HEK293 (cell line): ENCODE measurements at regions not wholly inside any gene's neighbourhood (a gene's known extent, or its start where the extent isn't known, plus 50 kb on each side); places are given as distances from the start of the nearest gene placed in this dataset.

Experiments
- CTCF ChIA-PET: fragments of 350-600 bp; formaldehyde crosslinking; extraction: SDS; loops from one replicate; lab custom pipeline; 2021; ENCODE audit warnings: antibody characterized with exemption; lab: Yijun Ruan, JAX
- POLR2A ChIA-PET: fragments of 300-600 bp; formaldehyde crosslinking; extraction: SDS; loops from one replicate; lab custom pipeline; 2020; ENCODE audit warnings: antibody characterized with exemption, inconsistent platforms; lab: Yijun Ruan, JAX
- H3K27ac ChIP-seq: fragments of 200-500 bp; sonication (Bioruptor generic); 2 replicates; pipeline ENCODE4 v1.5.1; 2014; ENCODE audit warnings: low read depth, low read length, control low read depth, inconsistent platforms; ENCODE audit errors: extremely low read depth
- H3K36me3 ChIP-seq, 2 experiments: fragments of 200-500 bp in 1 of 2; sonication (Bioruptor generic) in 1 of 2; 1 replicate in 1 of 2; 2 replicates in 1 of 2; pipeline ENCODE4 v1.5.1; 2014 to 2017; ENCODE audit warnings: inconsistent platforms in 2 of 2, low read length in 2 of 2; ENCODE audit not compliant: control insufficient read depth in 2 of 2, insufficient read depth in 1 of 2
- H3K4me1 ChIP-seq: fragments of 200-500 bp; sonication (Bioruptor generic); 2 replicates; pipeline ENCODE4 v1.5.1; 2014; ENCODE audit warnings: mild to moderate bottlenecking, low read length, inconsistent platforms; ENCODE audit not compliant: control insufficient read depth, insufficient read depth
- H3K4me3 ChIP-seq: 2 replicates; pipeline ENCODE4 v1.5.1; 2011; ENCODE audit warnings: low read depth, mild to moderate bottlenecking, control low read depth, low read length, moderate library complexity
- H3K9me3 ChIP-seq: fragments of 200-500 bp; sonication (Bioruptor generic); 2 replicates; pipeline ENCODE4 v1.5.1; 2014; ENCODE audit warnings: low read depth, low read length, inconsistent platforms; ENCODE audit not compliant: control insufficient read depth, insufficient read depth
- GLI2 ChIP-seq: fragments of 450-650 bp; formaldehyde crosslinking; IDR thresholded peaks from 2 replicates; pipeline ENCODE4; 2017; ENCODE audit warnings: missing biosample characterization, missing genetic modification characterization, low read depth, borderline replicate concordance
- KLF16 ChIP-seq: fragments of 450-650 bp; formaldehyde crosslinking; IDR thresholded peaks from 2 replicates; pipeline ENCODE4 v1.5.1; 2017; ENCODE audit warnings: missing biosample characterization, missing genetic modification characterization
- MYNN ChIP-seq: fragments of 450-650 bp; formaldehyde crosslinking; IDR thresholded peaks from 2 replicates; pipeline ENCODE4 v1.5.1; 2016; ENCODE audit warnings: missing biosample characterization, missing genetic modification characterization, borderline replicate concordance
- MZF1 ChIP-seq: fragments of 450-650 bp; formaldehyde crosslinking; IDR thresholded peaks from 2 replicates; pipeline ENCODE4 v1.5.1; 2017; ENCODE audit warnings: missing biosample characterization, missing genetic modification characterization, borderline replicate concordance
- OVOL3 ChIP-seq: fragments of 450-650 bp; formaldehyde crosslinking; IDR thresholded peaks from 2 replicates; pipeline ENCODE4 v1.5.1; 2016; ENCODE audit warnings: missing biosample characterization, missing genetic modification characterization
- ZBTB17 ChIP-seq: fragments of 450-650 bp; formaldehyde crosslinking; IDR thresholded peaks from 2 replicates; pipeline ENCODE4 v1.5.1; 2016; ENCODE audit warnings: missing biosample characterization, missing genetic modification characterization
- ZEB2 ChIP-seq: fragments of 450-650 bp; formaldehyde crosslinking; IDR thresholded peaks from 2 replicates; pipeline ENCODE4 v1.5.1; 2016; ENCODE audit warnings: missing biosample characterization, missing genetic modification characterization
- ZNF133 ChIP-seq: fragments of 450-650 bp; formaldehyde crosslinking; IDR thresholded peaks from 2 replicates; pipeline ENCODE4 v1.5.1; 2016; ENCODE audit warnings: missing biosample characterization, missing genetic modification characterization
- ZNF214 ChIP-seq: fragments of 450-650 bp; formaldehyde crosslinking; IDR thresholded peaks from 2 replicates; pipeline ENCODE4 v1.5.1; 2017; ENCODE audit warnings: missing biosample characterization, mild to moderate bottlenecking, missing genetic modification characterization, borderline replicate concordance
- ZNF24 ChIP-seq: fragments of 450-650 bp; formaldehyde crosslinking; IDR thresholded peaks from 2 replicates; pipeline ENCODE4 v1.5.1; 2016; ENCODE audit warnings: missing biosample characterization, missing genetic modification characterization
- ZNF302 ChIP-seq: fragments of 450-650 bp; formaldehyde crosslinking; IDR thresholded peaks from 2 replicates; pipeline ENCODE4 v1.5.1; 2016; ENCODE audit warnings: missing biosample characterization, missing genetic modification characterization, low read depth
- ZNF341 ChIP-seq: fragments of 450-650 bp; formaldehyde crosslinking; IDR thresholded peaks from 2 replicates; pipeline ENCODE4; 2016; ENCODE audit warnings: low read depth, missing biosample characterization, missing genetic modification characterization
- ZNF354C ChIP-seq: fragments of 450-650 bp; formaldehyde crosslinking; IDR thresholded peaks from 2 replicates; pipeline ENCODE4 v1.5.1; 2016; ENCODE audit warnings: missing biosample characterization, missing genetic modification characterization, low read depth, borderline replicate concordance
- ZNF394 ChIP-seq: fragments of 450-650 bp; formaldehyde crosslinking; IDR thresholded peaks from 2 replicates; pipeline ENCODE4 v1.5.1; 2016; ENCODE audit warnings: missing biosample characterization, missing genetic modification characterization, mild to moderate bottlenecking, moderate library complexity, borderline replicate concordance
- TF ChIP-seq, protein P1 (sequence below): fragments of 450-650 bp; formaldehyde crosslinking; IDR thresholded peaks from 2 replicates; pipeline ENCODE4 v1.5.1; 2017; ENCODE audit warnings: missing biosample characterization, missing genetic modification characterization
- TF ChIP-seq, protein P2 (sequence below): fragments of 450-650 bp; formaldehyde crosslinking; IDR thresholded peaks from 2 replicates; pipeline ENCODE4 v1.5.1; 2016; ENCODE audit warnings: missing biosample characterization, missing genetic modification characterization
- TF ChIP-seq, protein P3 (sequence below): fragments of 450-650 bp; formaldehyde crosslinking; IDR thresholded peaks from 2 replicates; pipeline ENCODE4 v1.5.1; 2016; ENCODE audit warnings: missing biosample characterization, missing genetic modification characterization
- TF ChIP-seq, protein P4 (sequence below): fragments of 450-650 bp; formaldehyde crosslinking; IDR thresholded peaks from 2 replicates; pipeline ENCODE4 v1.5.1; 2016; ENCODE audit warnings: missing biosample characterization, missing genetic modification characterization
- TF ChIP-seq, protein P5 (sequence below): fragments of 450-650 bp; formaldehyde crosslinking; IDR thresholded peaks from 2 replicates; pipeline ENCODE4 v1.5.1; 2016; ENCODE audit warnings: missing biosample characterization, missing genetic modification characterization

DNA sequence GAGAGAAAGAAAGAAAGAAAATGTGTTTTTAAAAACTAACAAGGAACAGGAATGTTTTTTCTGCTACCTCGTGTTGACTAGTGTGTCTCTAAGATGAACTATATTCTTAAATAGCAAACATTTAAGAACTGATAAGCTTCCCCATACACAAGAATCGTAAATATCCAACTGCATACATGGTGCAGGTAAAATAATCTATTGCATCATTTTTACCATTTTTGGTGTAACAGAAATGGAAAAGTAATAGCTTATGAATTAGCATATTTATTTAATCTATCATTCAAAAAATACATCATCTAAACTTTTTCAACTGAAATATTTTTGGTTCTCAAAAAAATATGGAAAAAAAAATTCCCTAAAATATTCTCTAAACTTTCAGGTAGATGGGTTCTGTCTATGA is 59.7 kb upstream of the RAD23B start:
- H3K4me3 ChIP-seq = no peak overlapping the region
- TF ChIP-seq ZEB2 (tag by site-specific recombination) (no peak), ZNF133 (no peak), ZNF214 (no peak)
- TF ChIP-seq, protein P1, sequence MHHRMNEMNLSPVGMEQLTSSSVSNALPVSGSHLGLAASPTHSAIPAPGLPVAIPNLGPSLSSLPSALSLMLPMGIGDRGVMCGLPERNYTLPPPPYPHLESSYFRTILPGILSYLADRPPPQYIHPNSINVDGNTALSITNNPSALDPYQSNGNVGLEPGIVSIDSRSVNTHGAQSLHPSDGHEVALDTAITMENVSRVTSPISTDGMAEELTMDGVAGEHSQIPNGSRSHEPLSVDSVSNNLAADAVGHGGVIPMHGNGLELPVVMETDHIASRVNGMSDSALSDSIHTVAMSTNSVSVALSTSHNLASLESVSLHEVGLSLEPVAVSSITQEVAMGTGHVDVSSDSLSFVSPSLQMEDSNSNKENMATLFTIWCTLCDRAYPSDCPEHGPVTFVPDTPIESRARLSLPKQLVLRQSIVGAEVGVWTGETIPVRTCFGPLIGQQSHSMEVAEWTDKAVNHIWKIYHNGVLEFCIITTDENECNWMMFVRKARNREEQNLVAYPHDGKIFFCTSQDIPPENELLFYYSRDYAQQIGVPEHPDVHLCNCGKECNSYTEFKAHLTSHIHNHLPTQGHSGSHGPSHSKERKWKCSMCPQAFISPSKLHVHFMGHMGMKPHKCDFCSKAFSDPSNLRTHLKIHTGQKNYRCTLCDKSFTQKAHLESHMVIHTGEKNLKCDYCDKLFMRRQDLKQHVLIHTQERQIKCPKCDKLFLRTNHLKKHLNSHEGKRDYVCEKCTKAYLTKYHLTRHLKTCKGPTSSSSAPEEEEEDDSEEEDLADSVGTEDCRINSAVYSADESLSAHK (tag by site-specific recombination) = no peak
- TF ChIP-seq, all 188 proteins: peak for 0
- POLR2A ChIA-PET = no interaction called here
- CTCF ChIA-PET = interaction anchor here (0.6 to 0.9 kb wide), 4 partner anchors 76 to 1264 kb away, joined by 3 read pairs; no protein-coding TSS in a partner anchor
- Histone ChIP-seq H3K36me3 (no peaks in the 10 kb centered on the region), H3K4me1 (no peaks in the 10 kb centered on the region; the same call in 1 of the 2 replicates), H3K9me3 (no peaks in the 10 kb centered on the region), H3K27ac (no peak overlapping the region)

DNA sequence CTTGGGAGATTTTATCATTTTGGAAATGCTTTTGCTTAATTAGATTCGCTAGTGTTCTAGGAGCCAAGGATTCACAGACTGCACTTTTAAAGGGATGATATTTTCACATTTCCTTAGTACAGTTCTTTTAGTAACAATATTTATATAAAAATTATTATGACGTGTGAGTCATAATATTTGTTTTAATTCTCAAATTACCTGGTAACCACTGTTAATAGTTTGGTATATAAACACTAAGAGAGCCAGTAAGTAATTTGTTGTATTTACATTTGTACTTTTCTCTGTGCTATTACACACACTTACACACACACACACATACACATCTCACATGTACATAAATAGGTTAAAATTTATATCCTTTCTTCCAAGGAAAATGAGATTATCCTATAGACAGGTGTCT is 58.8 kb upstream of the RAD23B start:
- Histone ChIP-seq H3K36me3 (no peaks in the 10 kb centered on the region), H3K4me3 (no peak overlapping the region), H3K4me1 (no peaks in the 10 kb centered on the region; the same call in 1 of the 2 replicates), H3K9me3 (no peaks in the 10 kb centered on the region), H3K27ac (no peak overlapping the region)
- TF ChIP-seq ZNF354C (no peak), OVOL3 (tag by site-specific recombination) (no peak), ZBTB17 (tag by site-specific recombination) (no peak), MZF1 (tag by site-specific recombination) (no peak), ZNF302 (tag by site-specific recombination) (no peak)
- TF ChIP-seq, protein P2, sequence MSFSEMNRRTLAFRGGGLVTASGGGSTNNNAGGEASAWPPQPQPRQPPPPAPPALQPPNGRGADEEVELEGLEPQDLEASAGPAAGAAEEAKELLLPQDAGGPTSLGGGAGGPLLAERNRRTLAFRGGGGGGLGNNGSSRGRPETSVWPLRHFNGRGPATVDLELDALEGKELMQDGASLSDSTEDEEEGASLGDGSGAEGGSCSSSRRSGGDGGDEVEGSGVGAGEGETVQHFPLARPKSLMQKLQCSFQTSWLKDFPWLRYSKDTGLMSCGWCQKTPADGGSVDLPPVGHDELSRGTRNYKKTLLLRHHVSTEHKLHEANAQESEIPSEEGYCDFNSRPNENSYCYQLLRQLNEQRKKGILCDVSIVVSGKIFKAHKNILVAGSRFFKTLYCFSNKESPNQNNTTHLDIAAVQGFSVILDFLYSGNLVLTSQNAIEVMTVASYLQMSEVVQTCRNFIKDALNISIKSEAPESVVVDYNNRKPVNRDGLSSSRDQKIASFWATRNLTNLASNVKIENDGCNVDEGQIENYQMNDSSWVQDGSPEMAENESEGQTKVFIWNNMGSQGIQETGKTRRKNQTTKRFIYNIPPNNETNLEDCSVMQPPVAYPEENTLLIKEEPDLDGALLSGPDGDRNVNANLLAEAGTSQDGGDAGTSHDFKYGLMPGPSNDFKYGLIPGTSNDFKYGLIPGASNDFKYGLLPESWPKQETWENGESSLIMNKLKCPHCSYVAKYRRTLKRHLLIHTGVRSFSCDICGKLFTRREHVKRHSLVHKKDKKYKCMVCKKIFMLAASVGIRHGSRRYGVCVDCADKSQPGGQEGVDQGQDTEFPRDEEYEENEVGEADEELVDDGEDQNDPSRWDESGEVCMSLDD = no peak
- CTCF ChIA-PET = interaction anchor here (0.5 to 0.7 kb wide), 4 partner anchors 8 to 799 kb away, joined by 3 to 5 read pairs (median 3); no protein-coding TSS in a partner anchor
- POLR2A ChIA-PET = no interaction called here

DNA sequence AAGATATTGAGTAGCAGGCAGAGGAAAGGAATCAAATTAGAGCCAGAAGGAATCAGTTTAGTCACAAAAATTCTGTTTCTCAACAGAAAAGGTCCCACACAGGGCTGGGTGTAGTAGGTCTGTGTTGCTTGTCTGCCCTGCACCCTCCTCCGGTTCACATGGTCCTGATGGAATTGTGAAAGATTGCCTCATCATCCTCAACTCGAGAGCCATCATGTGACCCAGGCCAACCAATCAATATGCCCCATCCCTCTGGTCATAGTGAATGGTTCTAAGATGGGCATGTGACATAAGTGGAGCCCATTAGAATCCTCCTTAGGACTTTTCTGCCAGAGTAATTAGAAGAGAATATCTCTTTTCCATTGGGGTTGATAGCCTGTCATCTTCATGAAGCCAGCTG is 56.7 kb upstream of the RAD23B start:
- POLR2A ChIA-PET = no interaction called here
- Histone ChIP-seq H3K27ac (no peak overlapping the region), H3K4me1 (no peaks in the 10 kb centered on the region; the same call in 1 of the 2 replicates), H3K9me3 (no peaks in the 10 kb centered on the region), H3K4me3 (no peak overlapping the region), H3K36me3 (no peaks in the 10 kb centered on the region)
- CTCF ChIA-PET = no interaction called here
- TF ChIP-seq, protein P3, sequence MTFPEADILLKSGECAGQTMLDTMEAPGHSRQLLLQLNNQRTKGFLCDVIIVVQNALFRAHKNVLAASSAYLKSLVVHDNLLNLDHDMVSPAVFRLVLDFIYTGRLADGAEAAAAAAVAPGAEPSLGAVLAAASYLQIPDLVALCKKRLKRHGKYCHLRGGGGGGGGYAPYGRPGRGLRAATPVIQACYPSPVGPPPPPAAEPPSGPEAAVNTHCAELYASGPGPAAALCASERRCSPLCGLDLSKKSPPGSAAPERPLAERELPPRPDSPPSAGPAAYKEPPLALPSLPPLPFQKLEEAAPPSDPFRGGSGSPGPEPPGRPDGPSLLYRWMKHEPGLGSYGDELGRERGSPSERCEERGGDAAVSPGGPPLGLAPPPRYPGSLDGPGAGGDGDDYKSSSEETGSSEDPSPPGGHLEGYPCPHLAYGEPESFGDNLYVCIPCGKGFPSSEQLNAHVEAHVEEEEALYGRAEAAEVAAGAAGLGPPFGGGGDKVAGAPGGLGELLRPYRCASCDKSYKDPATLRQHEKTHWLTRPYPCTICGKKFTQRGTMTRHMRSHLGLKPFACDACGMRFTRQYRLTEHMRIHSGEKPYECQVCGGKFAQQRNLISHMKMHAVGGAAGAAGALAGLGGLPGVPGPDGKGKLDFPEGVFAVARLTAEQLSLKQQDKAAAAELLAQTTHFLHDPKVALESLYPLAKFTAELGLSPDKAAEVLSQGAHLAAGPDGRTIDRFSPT (tag by site-specific recombination) = no peak
- TF ChIP-seq, protein P4, sequence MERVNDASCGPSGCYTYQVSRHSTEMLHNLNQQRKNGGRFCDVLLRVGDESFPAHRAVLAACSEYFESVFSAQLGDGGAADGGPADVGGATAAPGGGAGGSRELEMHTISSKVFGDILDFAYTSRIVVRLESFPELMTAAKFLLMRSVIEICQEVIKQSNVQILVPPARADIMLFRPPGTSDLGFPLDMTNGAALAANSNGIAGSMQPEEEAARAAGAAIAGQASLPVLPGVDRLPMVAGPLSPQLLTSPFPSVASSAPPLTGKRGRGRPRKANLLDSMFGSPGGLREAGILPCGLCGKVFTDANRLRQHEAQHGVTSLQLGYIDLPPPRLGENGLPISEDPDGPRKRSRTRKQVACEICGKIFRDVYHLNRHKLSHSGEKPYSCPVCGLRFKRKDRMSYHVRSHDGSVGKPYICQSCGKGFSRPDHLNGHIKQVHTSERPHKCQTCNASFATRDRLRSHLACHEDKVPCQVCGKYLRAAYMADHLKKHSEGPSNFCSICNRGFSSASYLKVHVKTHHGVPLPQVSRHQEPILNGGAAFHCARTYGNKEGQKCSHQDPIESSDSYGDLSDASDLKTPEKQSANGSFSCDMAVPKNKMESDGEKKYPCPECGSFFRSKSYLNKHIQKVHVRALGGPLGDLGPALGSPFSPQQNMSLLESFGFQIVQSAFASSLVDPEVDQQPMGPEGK (tag by site-specific recombination) = no peak
- TF ChIP-seq, protein P5, sequence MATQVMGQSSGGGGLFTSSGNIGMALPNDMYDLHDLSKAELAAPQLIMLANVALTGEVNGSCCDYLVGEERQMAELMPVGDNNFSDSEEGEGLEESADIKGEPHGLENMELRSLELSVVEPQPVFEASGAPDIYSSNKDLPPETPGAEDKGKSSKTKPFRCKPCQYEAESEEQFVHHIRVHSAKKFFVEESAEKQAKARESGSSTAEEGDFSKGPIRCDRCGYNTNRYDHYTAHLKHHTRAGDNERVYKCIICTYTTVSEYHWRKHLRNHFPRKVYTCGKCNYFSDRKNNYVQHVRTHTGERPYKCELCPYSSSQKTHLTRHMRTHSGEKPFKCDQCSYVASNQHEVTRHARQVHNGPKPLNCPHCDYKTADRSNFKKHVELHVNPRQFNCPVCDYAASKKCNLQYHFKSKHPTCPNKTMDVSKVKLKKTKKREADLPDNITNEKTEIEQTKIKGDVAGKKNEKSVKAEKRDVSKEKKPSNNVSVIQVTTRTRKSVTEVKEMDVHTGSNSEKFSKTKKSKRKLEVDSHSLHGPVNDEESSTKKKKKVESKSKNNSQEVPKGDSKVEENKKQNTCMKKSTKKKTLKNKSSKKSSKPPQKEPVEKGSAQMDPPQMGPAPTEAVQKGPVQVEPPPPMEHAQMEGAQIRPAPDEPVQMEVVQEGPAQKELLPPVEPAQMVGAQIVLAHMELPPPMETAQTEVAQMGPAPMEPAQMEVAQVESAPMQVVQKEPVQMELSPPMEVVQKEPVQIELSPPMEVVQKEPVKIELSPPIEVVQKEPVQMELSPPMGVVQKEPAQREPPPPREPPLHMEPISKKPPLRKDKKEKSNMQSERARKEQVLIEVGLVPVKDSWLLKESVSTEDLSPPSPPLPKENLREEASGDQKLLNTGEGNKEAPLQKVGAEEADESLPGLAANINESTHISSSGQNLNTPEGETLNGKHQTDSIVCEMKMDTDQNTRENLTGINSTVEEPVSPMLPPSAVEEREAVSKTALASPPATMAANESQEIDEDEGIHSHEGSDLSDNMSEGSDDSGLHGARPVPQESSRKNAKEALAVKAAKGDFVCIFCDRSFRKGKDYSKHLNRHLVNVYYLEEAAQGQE (tag by site-specific recombination) = no peak
- TF ChIP-seq KLF16 (tag by site-specific recombination) = no peak
- TF ChIP-seq ZNF341 (tag by site-specific recombination) = no peak
- no peak for TF ChIP-seq MYNN
- no peak for TF ChIP-seq ZNF394 (tag by site-specific recombination)
- no peak for TF ChIP-seq GLI2 (tag by site-specific recombination)
- no peak for TF ChIP-seq ZNF24 (tag by site-specific recombination)
